Glutamatergic neuron (in vitro differentiated cells): ENCODE measurements at regions not wholly inside any gene's neighbourhood (a gene's known extent, or its start where the extent isn't known, plus 50 kb on each side); places are given as distances from the start of the nearest gene placed in this dataset.

Experiments
- DNase-seq: peaks from one replicate; pipeline ENCODE4 v3.0.0; 2022
- H3K27ac Mint-ChIP-seq: one replicate; pipeline ENCODE4 v1.8.0; 2020; ENCODE audit warnings: mild to moderate bottlenecking, mixed read lengths, inconsistent platforms; ENCODE audit not compliant: unreplicated experiment
- H3K27me3 Mint-ChIP-seq: one replicate; pipeline ENCODE4 v1.8.0; 2020; ENCODE audit warnings: mild to moderate bottlenecking, moderate library complexity, mixed read lengths, inconsistent platforms; ENCODE audit not compliant: unreplicated experiment
- H3K36me3 Mint-ChIP-seq: one replicate; pipeline ENCODE4 v1.8.0; 2020; ENCODE audit warnings: mild to moderate bottlenecking, mixed read lengths, inconsistent platforms; ENCODE audit not compliant: unreplicated experiment
- H3K4me1 Mint-ChIP-seq: one replicate; pipeline ENCODE4 v1.8.0; 2020; ENCODE audit warnings: mild to moderate bottlenecking, low read depth, mixed read lengths, inconsistent platforms; ENCODE audit not compliant: unreplicated experiment
- H3K4me3 Mint-ChIP-seq: one replicate; pipeline ENCODE4 v1.8.0; 2020; ENCODE audit warnings: mild to moderate bottlenecking, mixed read lengths, inconsistent platforms; ENCODE audit not compliant: unreplicated experiment
- H3K9me3 Mint-ChIP-seq: one replicate; pipeline ENCODE4 v1.8.0; 2020; ENCODE audit warnings: mild to moderate bottlenecking, moderate library complexity, mixed read lengths, inconsistent platforms; ENCODE audit not compliant: unreplicated experiment
- TF ChIP-seq, protein P1 (sequence below): fragments of 200-600 bp; sonication (generic); IDR thresholded peaks from one replicate; pipeline ENCODE4 v1.5.0; 2021; ENCODE audit not compliant: partially characterized antibody, unreplicated experiment

DNA sequence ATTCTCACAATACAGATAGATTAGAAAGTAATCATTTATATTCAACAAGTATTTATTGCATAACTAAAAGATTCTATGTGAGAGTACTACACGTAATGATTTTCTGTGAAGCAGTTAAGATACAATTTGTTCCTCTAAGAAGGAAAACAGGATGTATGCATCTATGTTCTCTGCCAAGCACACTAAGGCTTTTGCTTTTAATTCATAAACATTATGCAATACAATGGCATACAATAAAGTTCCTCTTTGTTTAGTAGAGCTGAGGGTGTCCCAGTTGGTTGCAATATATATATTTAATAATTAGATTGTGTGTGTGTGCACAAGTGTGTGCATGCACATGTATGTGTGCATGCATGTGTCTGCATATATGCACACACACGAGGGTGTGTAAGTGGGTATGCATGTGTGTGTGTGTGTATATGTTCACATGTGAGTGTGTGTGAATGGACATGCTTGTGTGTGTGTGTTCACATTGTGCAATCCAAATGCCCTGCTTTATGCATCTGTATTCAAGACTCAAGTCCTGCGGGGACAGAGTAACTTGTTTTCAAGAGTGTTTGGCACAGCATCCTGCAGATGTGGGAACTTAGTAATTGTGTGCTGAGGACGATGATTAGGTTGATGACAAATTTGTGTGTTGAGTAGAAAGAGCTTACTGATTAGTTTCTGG is 481.5 kb upstream of the KLF6 start:
- TF ChIP-seq, protein P1, sequence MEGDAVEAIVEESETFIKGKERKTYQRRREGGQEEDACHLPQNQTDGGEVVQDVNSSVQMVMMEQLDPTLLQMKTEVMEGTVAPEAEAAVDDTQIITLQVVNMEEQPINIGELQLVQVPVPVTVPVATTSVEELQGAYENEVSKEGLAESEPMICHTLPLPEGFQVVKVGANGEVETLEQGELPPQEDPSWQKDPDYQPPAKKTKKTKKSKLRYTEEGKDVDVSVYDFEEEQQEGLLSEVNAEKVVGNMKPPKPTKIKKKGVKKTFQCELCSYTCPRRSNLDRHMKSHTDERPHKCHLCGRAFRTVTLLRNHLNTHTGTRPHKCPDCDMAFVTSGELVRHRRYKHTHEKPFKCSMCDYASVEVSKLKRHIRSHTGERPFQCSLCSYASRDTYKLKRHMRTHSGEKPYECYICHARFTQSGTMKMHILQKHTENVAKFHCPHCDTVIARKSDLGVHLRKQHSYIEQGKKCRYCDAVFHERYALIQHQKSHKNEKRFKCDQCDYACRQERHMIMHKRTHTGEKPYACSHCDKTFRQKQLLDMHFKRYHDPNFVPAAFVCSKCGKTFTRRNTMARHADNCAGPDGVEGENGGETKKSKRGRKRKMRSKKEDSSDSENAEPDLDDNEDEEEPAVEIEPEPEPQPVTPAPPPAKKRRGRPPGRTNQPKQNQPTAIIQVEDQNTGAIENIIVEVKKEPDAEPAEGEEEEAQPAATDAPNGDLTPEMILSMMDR, result no peak
- no peak overlapping the region for H3K4me3 Mint-ChIP-seq
- no peak overlapping the region for H3K27ac Mint-ChIP-seq
- H3K9me3 Mint-ChIP-seq, result peaks cover 2% of the 10 kb centered on the region
- H3K36me3 Mint-ChIP-seq, result no peaks in the 10 kb centered on the region
- H3K4me1 Mint-ChIP-seq, result no peaks in the 10 kb centered on the region
- DNase-seq, result no peak
- peaks cover 2% of the 10 kb centered on the region for H3K27me3 Mint-ChIP-seq

DNA sequence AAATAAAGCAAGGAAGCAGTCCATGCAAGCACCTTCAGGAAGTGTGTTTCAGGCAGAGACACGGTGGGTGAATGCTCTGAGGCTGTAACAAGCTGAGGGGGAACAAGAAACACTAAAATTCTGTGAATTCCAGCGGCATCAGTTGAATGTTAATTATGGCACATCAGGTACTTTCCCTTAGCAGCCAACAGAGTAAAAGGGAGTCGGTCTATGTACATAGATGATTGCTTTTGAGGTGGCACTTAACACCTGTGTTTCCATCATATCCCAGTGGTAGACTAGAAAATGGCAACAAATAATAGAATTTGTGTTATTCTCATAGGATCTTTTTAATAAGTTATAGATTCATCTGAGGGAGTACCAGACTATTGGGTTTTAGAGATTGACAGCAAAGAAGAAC is 481.0 kb upstream of the KLF6 start:
- Mint-ChIP-seq H3K9me3 (peaks cover 2% of the 10 kb centered on the region), H3K4me3 (no peak overlapping the region), H3K27ac (no peak overlapping the region), H3K36me3 (no peaks in the 10 kb centered on the region), H3K27me3 (peaks cover 2% of the 10 kb centered on the region), H3K4me1 (no peaks in the 10 kb centered on the region)
- TF ChIP-seq, protein P1, result no peak
- no peak for DNase-seq

DNA sequence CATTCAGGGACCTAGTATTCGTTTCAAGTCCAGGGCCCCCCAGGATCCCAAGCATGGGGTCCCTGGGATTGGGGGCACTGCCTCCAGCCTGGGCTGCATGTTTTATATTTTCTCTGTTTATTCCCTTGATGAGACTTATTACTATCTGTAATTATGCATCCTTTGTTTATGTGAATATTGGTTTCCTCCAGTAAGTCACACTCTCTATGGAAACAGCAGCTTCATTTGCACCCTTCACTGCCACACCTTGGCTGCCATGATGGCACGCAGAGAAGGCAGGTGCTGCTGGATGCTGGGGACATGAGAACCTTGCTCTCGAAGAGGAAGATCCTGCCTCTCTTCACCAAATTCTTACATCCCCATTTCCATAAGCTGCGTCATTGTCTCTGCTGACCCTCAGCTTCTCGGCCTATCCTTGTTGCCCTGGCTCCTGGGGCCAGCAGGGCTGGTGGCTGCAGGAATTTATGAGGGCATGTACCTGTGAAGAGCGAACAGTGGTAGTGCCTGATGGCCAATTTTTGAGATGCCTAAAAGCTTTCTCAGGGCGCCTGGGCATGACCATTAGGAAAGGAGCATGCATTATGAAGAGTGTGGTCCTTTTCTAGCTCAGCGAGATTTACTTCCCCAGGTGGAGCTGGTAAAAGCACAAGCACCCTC is 479.3 kb upstream of the KLF6 start:
- TF ChIP-seq, protein P1, result no peak
- H3K9me3 Mint-ChIP-seq, result peaks cover 2% of the 10 kb centered on the region
- no peak overlapping the region for H3K27ac Mint-ChIP-seq
- H3K36me3 Mint-ChIP-seq, result no peaks in the 10 kb centered on the region
- no peaks in the 10 kb centered on the region for H3K4me1 Mint-ChIP-seq
- no peak for DNase-seq
- peaks cover 2% of the 10 kb centered on the region for H3K27me3 Mint-ChIP-seq
- no peak overlapping the region for H3K4me3 Mint-ChIP-seq

DNA sequence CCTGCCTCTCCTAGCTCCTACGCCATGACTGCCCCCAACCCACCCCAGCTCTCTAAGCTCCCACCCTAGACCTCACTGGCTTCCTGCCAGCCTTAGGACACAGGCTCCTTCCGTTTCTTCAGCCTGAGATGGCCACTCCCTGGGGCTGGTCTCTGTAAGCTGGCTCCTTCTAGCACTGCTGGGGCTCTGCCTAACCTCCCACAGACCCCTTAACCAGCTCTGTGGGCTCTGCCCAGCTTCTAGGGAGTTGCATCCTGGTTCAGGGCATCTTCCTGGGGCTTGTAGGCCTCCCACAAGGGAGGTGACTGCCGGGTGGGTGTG is 478.6 kb upstream of the KLF6 start:
- Mint-ChIP-seq H3K9me3 (peaks cover 2% of the 10 kb centered on the region), H3K4me1 (no peaks in the 10 kb centered on the region), H3K27me3 (peaks cover 2% of the 10 kb centered on the region), H3K4me3 (no peak overlapping the region), H3K27ac (no peak overlapping the region), H3K36me3 (no peaks in the 10 kb centered on the region)
- no peak for DNase-seq
- TF ChIP-seq, protein P1, result no peak

DNA sequence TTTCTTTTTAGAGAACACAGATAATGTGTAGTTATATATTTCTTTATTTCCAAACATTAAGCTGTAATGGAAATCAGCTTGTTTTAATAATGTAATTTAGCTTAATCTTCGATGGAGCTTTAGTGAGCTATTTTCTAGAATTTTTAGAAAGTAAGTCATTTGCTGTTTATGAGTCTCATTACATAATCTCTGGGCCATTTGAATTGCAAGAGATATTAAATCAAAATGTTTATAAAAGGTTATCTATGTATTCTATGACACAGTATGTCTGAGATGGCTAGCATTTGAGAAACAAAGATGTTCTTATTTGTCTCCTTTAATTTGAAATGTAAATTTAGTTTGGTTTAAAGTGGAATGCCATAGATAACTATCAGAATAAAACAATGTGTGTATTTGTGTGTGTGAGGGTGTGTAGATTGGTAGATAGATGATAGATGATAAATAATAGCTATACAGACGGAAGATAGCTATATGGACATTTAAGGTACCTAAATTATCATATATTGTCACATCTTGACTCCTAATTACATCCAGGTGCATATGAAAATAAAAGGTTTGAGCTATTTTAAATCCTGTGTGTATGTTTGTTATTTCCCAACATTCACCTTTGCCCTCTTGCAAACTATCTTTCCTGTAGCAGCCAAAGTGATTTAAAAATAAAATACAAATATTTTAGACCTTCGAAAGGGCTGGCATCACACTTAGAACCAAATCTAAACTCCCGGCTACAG is 478.0 kb upstream of the KLF6 start:
- peaks cover 2% of the 10 kb centered on the region for H3K27me3 Mint-ChIP-seq
- TF ChIP-seq, protein P1, result no peak
- H3K36me3 Mint-ChIP-seq, result no peaks in the 10 kb centered on the region
- no peaks in the 10 kb centered on the region for H3K4me1 Mint-ChIP-seq
- no peak for DNase-seq
- H3K27ac Mint-ChIP-seq, result no peak overlapping the region
- peaks cover 2% of the 10 kb centered on the region for H3K9me3 Mint-ChIP-seq
- no peak overlapping the region for H3K4me3 Mint-ChIP-seq
